SK-N-SH treated with all-trans-retinoic acid at 6 μM for 48 hours (cell line): ENCODE measurements at regions not wholly inside any gene's neighbourhood (a gene's known extent, or its start where the extent isn't known, plus 50 kb on each side); places are given as distances from the start of the nearest gene placed in this dataset.

ENCODE experiments used
- ARNTL ChIP-seq: fragments of 450-650 bp; formaldehyde crosslinking; IDR thresholded peaks from 2 replicates; pipeline ENCODE4 v1.5.0; 2020; ENCODE audit warnings: low read depth, mild to moderate bottlenecking, moderate library complexity, borderline replicate concordance
- CSRNP3 ChIP-seq: fragments of 250-450 bp; sonication (Bioruptor Pico); IDR thresholded peaks from 2 replicates; pipeline ENCODE4 v1.5.1; 2021; ENCODE audit warnings: mild to moderate bottlenecking, moderate library complexity

DNA sequence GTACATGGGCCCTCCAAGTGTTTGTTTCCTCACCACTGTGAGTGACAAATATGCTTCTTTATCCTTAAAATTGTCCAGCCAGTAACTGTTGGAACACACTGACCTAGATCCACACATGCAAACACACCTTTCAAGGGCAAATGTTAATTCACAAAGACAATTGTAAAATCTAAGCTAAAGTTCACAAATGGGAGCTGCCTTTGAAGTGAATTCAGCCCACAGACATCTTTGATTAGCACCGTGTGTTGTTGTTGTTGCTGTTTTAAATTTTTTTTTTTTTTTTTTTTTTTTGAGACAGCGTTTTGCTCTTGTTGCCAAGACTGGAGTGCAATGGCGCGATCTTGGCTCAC lies 52.3 kb upstream of the SLC16A1 start:
- TF ChIP-seq CSRNP3 (CRISPR knock-in tag) (no peak), ARNTL (CRISPR knock-in tag) (no peak)
